Upper lobe of right lung (tissue), 1 donor: ENCODE measurements at regions not wholly inside any gene's neighbourhood (a gene's known extent, or its start where the extent isn't known, plus 50 kb on each side); places are given as distances from the start of the nearest gene placed in this dataset.

Experiments used
- ATAC-seq: fragments of 200-7000 bp; cut with Tn5 transposase; one replicate; pipeline ENCODE4 v1.9.1; 2020; ENCODE audit warnings: mild to moderate bottlenecking, moderate library complexity
- DNase-seq: peaks from one replicate; pipeline ENCODE4 v3.0.0-alpha.2; 2020
- H3K27ac ChIP-seq: fragments of 200-600 bp; one replicate; pipeline ENCODE4 v1.8.0; 2022
- H3K27me3 ChIP-seq: fragments of 200-600 bp; one replicate; pipeline ENCODE4 v1.8.0; 2022; ENCODE audit warnings: mild to moderate bottlenecking
- H3K36me3 ChIP-seq: fragments of 200-600 bp; one replicate; pipeline ENCODE4 v1.8.0; 2022
- H3K4me1 ChIP-seq: fragments of 200-600 bp; one replicate; pipeline ENCODE4 v1.8.0; 2022
- H3K4me3 ChIP-seq: fragments of 200-600 bp; one replicate; pipeline ENCODE4 v1.8.0; 2022; ENCODE audit warnings: mild to moderate bottlenecking
- H3K9me3 ChIP-seq: fragments of 200-600 bp; one replicate; pipeline ENCODE4 v1.8.0; 2022
- CTCF ChIP-seq: fragments of 200-600 bp; IDR thresholded peaks from one replicate; pipeline ENCODE4 v1.8.0; 2022; ENCODE audit warnings: antibody characterized with exemption
- intact Hi-C: fragments of 100-400 bp; cut with DNase I; formaldehyde crosslinking; loops from one replicate; pipeline ENCODE4 v1.11.0; 2022
- donor health status: DM: no; HTN: yes; CAD: no; lungs with severe emphysema.

- H3K9me3 ChIP-seq = no peaks in the 10 kb centered on the region
- no peak overlapping the region for H3K4me3 ChIP-seq
- TF ChIP-seq CTCF = no peak
- H3K36me3 ChIP-seq = no peaks in the 10 kb centered on the region
- ATAC-seq (peak; percentile 87), DNase-seq (no peak)
- peak overlapping the region; percentile 20 for H3K27ac ChIP-seq
- H3K27me3 ChIP-seq = no peaks in the 10 kb centered on the region
- intact Hi-C loops = no loop called here
- peaks cover 26% of the 10 kb centered on the region for H3K4me1 ChIP-seq
These were observed 223.7 kb upstream of the NANOGP8 start for GRCh38 chr15:35308802-35309201.

GRCh38 chr15:35307676-35308075 lies 222.6 kb upstream of the NANOGP8 start:
- Histone ChIP-seq H3K27me3 (no peaks in the 10 kb centered on the region), H3K9me3 (no peaks in the 10 kb centered on the region), H3K36me3 (no peaks in the 10 kb centered on the region), H3K4me1 (peaks cover 26% of the 10 kb centered on the region), H3K27ac (no peak overlapping the region), H3K4me3 (no peak overlapping the region)
- intact Hi-C loops = no loop called here
- DNase-seq (no peak), ATAC-seq (no peak)
- TF ChIP-seq CTCF = no peak

- Histone ChIP-seq H3K4me3 (no peak overlapping the region), H3K27me3 (no peaks in the 10 kb centered on the region), H3K4me1 (peaks cover 26% of the 10 kb centered on the region), H3K36me3 (no peaks in the 10 kb centered on the region), H3K27ac (no peak overlapping the region), H3K9me3 (no peaks in the 10 kb centered on the region)
- no peak for TF ChIP-seq CTCF
- ATAC-seq = no peak
- intact Hi-C loops = no loop called here
- DNase-seq = no peak
These were observed 221.9 kb upstream of the NANOGP8 start for GRCh38 chr15:35307026-35307425.

GRCh38 chr15:35306361-35306981 lies 221.4 kb upstream of the NANOGP8 start:
- no peak overlapping the region for H3K27ac ChIP-seq

GRCh38 chr15:35305946-35306345 lies 220.9 kb upstream of the NANOGP8 start:
- no peaks in the 10 kb centered on the region for H3K27me3 ChIP-seq
- H3K4me3 ChIP-seq = no peak overlapping the region
- ATAC-seq = no peak
- DNase-seq = no peak
- intact Hi-C loops = no loop called here
- TF ChIP-seq CTCF = no peak
- no peak overlapping the region for H3K27ac ChIP-seq
- no peaks in the 10 kb centered on the region for H3K9me3 ChIP-seq
- no peaks in the 10 kb centered on the region for H3K36me3 ChIP-seq
- H3K4me1 ChIP-seq = peaks cover 26% of the 10 kb centered on the region

More at GRCh38 chr15:35306361-35306981, 221.4 kb upstream of the NANOGP8 start:
- DNase-seq = no peak
- ATAC-seq = peak; percentile 45
- Histone ChIP-seq H3K27me3 (no peaks in the 10 kb centered on the region), H3K36me3 (no peaks in the 10 kb centered on the region), H3K4me1 (peaks cover 26% of the 10 kb centered on the region), H3K4me3 (no peak overlapping the region), H3K9me3 (no peaks in the 10 kb centered on the region)
- intact Hi-C loops = no loop called here
- no peak for TF ChIP-seq CTCF
